GM23338 (cell line): ENCODE measurements at regions not wholly inside any gene's neighbourhood (a gene's known extent, or its start where the extent isn't known, plus 50 kb on each side); places are given as distances from the start of the nearest gene placed in this dataset.

ENCODE experiments used
- POLR2AphosphoS5 ChIP-seq: IDR thresholded peaks from 2 replicates; pipeline ENCODE4 v1.6.1; 2016; ENCODE audit warnings: antibody characterized with exemption, low read depth
- TF ChIP-seq, protein P1 (sequence below), 2 experiments: fragments of 200-600 bp in 1 of 2; sonication (generic) in 1 of 2; conservative IDR thresholded peaks; 2 replicates each; pipeline versions ENCODE4 v1.5.1 to v1.6.1; 2016 to 2017; ENCODE audit warnings: antibody characterized with exemption in 2 of 2, low read depth in 2 of 2, mild to moderate bottlenecking in 2 of 2, moderate library complexity in 1 of 2

- TF ChIP-seq, protein P1, sequence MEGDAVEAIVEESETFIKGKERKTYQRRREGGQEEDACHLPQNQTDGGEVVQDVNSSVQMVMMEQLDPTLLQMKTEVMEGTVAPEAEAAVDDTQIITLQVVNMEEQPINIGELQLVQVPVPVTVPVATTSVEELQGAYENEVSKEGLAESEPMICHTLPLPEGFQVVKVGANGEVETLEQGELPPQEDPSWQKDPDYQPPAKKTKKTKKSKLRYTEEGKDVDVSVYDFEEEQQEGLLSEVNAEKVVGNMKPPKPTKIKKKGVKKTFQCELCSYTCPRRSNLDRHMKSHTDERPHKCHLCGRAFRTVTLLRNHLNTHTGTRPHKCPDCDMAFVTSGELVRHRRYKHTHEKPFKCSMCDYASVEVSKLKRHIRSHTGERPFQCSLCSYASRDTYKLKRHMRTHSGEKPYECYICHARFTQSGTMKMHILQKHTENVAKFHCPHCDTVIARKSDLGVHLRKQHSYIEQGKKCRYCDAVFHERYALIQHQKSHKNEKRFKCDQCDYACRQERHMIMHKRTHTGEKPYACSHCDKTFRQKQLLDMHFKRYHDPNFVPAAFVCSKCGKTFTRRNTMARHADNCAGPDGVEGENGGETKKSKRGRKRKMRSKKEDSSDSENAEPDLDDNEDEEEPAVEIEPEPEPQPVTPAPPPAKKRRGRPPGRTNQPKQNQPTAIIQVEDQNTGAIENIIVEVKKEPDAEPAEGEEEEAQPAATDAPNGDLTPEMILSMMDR (conservative IDR thresholded peaks at IDR 0.05; ENCODE audit: low read depth in 2 of 2): no peak
- no peak for TF ChIP-seq POLR2AphosphoS5
Measured at GRCh38 chr14:54108481-54109471, 152.2 kb upstream of the BMP4 start.
